MV-4-11 (cell line): ENCODE measurements at regions not wholly inside any gene's neighbourhood (a gene's known extent, or its start where the extent isn't known, plus 50 kb on each side); places are given as distances from the start of the nearest gene placed in this dataset.

Source experiments
- DNase-seq: peaks from one replicate; lab custom pipeline; 2025; lab: John Stamatoyannopoulos, UW

DNA sequence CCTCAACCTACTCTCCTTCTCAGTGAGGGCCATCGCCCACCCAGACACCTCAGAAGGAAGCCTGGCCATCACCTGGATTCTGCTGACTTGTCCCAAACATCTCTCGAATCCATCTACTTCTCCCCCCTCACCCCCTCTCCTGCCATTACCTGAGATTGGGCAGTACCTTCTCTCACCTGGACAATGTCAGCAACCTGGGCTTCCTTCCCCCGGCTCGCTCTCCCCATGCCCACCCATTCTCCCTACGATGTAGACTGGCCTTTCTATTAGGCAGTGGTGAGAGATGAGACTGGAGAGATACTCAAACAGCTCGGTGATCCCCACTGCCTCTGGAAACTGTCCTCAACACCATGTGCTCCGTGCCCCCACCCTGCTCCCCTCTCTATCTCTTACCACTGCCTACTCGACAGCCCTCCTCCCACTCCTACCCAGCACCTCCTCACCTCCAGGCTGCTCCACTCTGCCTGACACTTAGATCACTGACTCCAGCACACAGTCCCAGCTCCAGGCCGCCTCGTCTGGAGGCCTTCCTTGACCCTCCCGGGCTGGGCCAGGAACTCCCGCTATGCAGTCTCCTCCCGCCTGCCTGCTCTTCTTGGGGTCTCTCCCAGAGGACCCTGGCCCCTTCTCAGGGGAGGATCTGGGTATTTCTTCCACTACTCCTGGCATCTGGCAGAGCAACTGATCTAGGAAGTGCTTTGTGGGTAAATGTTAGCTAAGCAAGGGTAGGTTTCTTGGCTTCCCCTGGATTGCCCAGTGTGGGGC lies 235.8 kb upstream of the NLRP1 start:
- no peak for DNase-seq

DNA sequence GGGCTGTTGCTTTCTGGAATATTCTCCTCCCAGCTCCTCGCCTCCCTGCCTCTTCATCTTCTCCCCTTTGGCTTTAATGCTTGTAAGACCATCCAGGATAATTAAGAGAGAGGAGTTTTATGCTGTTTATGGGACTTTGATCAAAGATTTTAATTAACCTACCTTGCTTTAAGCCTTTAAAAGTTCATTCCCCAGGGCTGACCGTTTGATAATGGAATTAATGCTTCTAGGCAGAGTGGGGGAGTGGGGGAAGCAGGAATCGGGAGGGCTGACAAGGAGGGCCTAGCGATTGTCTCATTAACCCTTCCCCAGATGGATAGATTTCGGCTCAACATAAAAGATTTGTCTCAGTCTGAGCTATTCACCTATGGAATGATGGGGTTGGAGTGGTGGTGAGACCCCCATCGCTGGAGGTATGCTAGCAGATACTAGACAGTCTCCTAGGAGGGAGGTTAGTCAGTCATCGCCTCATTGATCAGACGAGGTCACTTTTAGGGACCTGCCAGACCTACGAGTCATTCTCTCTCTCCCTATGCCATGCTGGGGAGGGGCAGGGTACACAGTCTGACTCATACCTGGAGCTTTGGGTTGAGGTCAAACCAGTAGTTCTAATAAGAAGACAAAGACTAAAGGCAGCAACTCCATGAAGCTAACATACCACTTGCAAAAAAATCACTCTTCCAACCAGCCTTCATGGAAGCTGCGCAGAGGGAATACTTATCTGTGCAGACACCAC lies 236.6 kb upstream of the NLRP1 start:
- no peak for DNase-seq

DNA sequence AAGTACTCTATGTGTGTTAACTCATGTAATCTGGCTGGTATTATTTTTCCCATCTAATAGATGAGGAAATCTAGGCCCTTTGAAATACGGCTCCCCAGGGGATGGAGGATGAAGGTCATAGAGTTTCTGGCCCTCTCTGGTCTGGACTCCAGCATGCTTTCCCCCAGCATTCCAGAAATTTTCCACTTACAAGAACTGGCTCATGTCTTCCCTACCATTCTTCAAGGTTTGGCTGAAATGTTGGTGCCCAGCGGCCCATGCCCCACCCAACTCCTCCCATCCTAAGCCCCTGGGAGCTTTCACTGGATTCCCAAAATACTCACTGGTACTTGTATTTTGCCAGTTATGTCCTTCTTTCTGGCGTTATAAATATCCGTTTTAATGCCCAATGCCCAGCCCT lies 237.5 kb upstream of the NLRP1 start:
- no peak for DNase-seq

DNA sequence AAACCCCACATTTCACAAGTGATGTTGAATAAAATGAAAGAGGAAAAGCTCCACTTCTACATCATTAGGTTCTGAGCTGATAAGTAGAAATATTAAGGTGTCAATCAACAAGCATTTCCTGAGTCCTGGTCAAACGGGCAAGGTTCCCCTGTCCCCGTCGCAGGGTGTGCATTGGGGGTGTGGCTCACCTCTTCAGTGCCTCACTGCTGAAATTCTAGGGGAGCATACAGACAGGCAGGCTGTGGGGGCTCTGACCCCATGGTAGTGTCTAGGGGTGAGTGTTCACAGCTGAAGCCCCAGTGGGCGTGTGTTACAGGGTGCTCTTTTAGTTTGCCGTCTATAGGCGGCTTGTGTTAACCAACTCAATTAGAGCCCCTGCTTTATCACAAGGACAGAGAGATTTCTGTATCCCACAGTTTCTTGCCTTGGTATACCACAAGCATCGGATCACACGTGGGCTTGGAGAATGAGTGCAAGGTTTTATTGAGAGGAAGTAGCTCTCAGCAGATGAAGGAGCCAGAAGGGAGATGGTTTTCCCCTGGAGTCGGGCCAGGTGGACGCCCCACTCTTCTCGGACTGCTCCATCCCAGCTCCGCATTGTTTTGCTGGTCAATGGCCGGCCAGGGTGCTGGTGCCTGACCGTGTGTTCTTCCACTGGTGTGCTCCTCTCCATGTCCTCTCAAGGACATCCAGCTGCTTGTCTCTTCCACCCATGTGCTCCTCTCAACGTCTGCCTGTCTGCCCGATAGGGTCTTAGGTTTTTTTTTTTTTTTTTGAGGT lies 238.2 kb upstream of the NLRP1 start:
- no peak for DNase-seq

DNA sequence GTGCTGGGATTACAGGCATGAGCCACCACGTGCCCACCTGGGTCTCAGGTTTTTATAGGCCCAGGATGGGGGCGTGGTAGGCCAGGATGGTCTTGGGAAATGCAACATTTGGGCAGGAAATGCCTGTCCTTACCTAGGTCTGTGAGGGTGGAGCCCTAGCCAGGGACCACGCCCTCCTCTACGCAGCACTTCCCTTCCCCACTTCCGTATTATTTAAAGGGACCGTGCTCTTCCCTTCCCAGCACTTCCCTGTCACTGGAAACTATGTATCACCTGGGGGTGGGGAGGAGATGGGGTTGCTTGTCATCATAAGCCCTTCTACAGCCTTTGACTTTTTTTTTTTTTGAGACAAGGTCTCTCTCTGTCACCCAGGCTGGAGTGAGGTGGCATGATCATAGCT lies 238.9 kb upstream of the NLRP1 start:
- no peak for DNase-seq

DNA sequence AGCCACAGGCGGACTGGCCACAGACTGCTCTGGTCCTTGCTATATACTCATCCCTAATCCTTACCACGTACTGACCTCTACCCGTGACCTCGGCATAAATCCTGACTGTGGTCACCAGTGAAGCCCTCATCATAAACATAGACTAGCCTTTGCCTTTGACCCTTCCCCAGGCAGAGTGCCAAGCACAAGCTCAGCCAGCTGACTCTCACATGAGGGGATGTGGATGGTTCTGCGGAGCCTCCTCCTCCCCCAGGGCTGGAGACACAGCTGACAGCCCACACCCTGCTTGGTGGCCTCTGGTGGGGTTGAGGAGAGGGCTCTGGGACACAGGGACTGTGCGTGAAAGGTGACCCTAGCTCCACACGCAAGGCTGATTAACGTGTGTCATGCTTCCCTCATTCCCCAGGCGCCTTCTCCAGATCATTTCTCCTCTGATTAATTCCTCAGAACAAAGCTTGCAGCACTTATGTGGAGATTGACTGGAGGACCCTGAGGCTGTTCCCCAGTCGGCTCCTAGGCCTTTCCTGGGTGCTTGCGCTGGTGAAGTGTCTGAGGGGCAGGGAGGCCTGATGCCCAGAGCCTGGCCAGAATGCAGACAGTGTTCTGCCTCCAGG lies 241.5 kb upstream of the NLRP1 start:
- DNase-seq, result no peak

DNA sequence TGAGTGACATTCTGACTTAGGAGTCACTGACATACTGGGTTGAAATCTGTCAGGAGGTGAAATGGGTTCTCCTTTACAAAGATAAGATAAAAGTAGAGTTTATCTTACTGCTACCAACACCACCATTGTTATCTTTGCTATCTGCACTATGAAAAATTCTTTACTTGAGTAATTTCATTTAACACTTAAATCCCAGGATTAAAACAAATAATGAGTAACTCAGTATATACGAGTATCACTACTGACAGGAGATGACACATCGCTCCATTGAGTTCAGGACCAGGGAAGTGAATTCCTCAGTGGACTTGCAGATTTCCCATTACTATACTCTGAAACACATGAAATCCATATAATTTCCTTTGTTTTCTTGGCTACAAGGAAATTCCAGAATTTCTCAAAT lies 242.1 kb upstream of the NLRP1 start:
- no peak for DNase-seq

DNA sequence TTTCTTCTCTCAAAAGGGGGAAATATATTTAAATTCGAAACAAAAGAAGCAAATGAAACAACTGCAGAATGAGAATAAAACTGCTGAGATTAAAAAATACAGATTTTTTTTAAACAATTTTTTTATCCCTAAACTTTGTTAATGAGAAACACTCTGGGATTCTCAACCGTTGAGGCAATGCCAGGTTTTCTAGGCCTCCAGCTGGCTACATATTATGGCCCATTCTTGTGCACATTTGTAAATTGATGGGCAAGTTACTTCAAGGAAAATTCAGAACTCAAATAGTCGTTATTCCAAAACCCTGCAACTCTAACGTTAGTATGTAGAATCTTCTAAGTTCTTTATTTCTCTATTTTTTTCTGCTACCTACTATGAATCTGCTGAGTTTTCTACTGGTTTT lies 239.3 kb upstream of the WSCD1 start:
- no peak for DNase-seq

DNA sequence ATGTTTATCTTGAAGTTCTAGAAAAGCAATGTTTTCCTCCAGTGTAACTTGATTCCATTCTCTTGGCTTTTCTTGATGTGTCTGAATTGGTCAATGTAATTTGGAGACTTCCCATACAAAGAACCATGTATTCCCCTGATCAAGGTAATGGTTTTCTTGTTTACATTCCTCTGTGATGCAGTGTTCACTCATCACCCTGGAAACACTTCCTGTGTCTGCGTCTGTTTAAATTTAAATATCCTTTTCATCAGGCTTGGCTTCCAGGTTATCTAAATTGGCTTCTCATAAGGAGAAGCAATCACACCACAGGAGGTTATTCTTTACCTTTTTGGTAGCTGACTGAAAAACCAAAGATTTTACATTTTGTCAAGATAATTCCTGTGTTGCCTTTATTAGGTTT lies 237.3 kb upstream of the WSCD1 start:
- no peak for DNase-seq

DNA sequence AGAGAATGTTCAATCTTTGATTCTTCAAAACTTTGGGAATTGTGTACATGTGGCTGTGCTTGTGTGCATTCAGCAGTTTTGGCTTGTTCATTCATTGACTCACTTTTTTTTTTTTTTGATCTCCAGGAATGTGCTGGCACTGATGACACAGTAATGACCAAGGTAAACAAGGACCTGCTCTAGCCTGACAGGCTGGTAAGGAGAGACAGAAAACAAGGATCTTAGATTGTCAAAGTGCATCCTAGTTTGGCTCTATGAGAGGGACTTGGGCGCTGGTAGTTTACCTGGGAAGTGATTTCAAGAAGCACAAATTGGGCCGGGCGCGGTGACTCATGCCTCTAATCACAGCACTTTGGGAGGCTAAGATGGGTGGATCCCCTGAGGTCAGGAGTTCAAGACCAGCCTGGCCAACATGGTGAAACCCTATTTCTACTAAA lies 233.1 kb upstream of the WSCD1 start:
- no peak for DNase-seq

DNA sequence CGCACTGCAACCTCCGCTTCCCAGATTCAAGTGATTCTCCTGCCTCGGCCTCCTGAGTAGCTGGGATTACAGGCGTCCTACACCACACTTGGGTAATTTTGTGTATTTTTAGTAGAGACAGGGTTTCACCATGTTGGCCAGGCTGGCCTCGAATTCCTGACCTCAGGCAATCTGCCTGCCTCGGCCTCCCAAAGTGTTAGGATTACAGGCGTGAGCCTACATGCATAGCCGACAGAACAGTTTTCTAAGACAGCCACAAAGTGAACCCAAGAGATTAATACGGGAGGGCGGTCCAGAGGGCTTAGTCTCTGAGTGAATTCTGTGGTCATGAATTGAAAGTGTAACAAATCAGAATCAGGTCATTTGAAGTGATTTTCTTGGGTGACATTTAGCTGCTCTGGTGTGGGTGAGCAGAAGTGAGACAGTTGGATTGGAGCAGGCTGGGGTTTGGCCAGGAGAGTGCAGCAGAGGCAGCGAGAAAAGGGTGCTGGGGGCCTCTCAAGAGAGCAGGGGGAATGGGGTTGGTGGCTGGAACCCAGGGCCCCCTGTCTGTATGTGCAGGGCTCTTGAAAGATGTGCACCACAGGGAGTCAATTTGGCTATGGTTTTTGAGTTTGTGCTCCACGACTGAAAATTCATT lies 231.4 kb upstream of the WSCD1 start:
- no peak for DNase-seq

DNA sequence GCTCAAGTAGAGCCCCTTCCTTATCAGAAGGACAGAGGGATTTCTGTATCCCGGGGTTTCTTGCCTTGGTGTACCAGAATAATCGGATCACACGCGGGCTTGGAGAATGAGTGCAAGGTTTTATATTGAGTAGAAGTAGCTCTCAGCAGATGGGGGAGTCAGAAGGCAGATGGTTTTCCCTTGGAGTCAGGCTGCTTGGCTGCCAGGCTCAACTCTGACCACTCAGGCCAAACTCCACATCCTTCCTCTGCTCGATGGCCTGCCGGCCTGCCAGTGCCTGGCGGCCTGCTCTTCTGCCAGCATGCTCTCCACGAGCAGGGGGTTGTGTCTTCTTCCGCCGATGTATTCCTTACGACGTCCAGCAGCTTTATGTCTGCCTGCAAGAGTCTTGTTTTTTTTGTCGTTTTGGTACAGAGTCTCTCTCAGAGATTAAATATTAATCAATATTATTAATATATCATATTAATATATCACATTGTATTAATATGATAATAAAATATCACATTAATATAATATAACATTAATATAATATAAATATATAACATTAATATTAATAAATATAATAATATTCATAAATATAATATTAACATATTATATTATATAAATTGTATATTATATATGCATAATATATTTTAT lies 229.2 kb upstream of the WSCD1 start:
- DNase-seq, result no peak

DNA sequence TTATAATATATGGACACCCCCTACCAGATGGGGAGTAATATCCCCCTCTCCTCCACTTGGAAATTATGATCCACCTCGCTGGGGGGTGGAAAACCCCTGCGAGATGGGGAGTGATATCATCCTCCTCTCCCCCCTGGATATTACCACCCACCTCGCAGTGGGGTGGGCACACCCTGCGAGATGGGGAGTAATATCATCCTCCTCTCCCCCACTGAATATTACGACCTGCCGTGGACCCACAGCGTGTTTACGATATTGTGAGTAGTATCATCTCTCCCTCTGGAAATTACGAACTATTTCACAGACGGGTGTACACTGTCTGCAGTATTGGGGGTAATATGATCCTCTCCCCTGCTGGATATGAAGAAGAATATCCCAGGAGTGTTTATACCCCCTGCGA lies 228.3 kb upstream of the WSCD1 start:
- DNase-seq, result no peak

DNA sequence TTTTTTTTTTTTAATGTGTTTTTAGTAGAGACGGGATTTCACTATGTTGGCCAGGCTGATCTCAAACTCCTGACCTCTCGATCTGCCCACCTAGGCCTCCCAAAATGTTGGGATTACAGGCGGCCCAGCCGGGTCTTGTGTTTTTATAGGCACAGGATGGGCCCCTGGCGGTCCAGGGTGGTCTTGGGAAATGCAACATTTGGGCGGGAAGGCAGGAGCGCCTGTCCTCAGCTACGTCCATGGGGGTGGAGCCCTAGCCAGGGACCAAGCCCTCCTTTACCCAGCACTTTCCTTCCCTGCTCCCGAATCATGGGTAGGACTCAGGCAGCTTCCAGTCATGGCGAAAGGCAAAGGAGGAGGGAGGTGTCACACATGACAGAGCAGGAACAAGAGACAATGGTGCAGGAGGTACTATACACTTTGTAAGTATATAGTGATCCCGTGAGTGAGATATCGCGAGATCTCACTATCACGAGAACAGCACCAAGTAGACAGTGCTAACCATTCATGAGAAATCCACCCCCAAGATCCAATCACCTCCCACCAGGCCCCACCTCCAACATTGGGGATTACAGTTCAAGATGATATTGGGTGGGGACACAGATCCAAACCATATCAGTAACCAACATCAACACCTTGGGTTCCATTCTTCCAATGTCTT lies 226.7 kb upstream of the WSCD1 start:
- DNase-seq, result no peak

DNA sequence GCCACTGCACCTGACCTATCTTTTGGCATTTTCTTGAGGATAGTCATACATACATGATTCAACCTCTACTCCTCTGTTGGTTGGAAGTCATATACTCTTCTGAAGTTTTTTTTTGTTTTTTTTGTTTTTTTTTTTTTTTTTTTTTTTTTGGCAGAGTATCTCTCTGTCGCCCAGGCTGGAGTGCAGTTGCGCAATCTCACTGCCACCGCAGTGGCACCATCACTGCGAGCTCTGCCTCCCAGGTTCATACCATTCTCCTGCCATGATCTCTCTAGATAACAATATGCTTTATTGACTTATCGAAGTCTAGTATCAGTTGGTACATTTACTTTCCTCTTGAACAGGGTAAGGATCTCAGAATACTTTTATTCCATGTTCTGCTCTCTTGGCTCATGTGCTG lies 224.2 kb upstream of the WSCD1 start:
- DNase-seq, result no peak

DNA sequence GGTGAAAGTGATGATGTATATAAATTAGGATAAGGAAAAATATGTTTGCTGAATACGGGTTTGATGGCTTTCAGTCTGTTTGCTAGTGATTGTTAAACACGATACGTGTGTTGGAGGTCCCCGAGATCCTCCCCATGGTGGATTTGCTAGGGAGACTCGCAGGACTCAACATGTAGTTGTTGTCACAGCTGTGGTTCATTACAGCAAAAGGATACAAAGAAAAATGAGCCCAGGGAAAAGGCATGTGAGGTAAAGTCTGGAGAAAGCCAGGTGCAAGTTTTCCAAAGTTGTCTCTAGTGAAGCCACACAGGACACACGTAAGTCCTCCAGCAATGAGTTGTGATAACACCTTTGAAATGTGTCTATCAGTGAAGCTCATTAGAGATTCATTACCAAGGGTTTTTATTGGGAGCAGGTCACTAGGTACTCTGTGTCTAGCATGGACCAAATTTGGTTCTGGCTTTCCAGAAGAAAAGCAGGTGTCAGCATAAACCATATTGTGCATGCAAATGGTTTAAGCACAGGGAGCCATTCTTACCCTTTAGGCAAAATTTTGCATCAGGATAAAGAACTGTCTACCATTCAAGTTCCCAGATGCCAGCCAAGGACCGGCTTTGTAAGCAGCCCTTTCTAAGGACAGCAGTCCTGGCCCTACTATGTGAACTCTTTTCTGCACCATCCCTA lies 215.2 kb upstream of the WSCD1 start:
- DNase-seq, result no peak

DNA sequence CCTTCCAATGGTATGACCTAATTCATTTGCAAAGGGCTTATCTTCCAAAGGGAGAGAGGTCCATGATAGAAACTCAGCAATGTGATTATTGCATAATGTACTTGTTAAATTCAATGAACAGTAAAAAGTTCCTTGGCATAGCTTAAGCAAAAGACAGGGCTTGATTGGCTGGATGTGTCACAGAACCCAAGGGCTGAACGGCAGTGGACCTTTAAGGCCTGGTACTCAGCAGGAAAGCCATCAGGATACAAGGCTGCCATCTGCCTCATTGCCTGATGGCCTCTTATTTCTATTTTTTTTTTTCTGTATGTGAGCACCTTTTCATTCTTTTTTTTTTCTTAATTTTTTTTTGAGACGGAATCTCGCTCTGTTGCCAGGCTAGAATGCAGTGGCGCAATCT lies 208.9 kb upstream of the WSCD1 start:
- DNase-seq, result no peak

DNA sequence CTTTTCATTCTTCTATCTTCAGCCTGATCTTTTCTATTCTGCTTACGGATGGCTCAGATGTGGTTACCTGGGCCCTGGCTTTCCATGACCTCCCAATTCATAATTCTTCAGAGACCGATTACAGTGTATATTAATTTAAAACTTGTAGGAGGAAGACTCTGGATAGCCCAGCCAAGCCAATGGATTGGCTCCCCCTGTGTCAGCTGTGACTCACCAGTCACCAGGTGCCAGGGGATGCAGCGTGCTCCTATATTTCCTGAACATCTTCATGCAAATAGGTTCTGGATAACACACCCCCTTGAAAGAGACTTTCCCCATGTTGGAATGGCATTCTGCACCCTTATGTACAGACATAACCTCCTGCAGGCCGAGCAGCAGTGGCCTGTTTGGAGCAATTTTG lies 208.3 kb upstream of the WSCD1 start:
- no peak for DNase-seq

DNA sequence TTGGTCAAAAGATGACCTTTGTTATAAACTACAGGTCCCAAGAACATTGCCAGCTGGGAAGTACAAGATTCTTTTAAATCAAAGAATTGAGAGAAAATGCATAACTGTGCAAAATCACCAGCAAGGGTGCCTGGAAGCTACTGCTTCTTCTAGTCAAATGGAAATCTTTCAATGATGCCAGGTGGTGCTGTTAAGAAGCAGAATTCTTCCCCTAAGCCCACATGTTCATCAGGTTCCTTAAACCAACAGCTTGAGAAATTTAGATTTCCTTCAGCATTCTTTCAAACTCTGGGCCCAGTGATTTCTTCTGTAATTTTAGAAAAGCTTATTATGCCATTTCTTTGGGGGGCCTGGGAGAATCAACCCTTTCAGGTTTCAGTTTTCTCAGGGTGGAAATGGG lies 207.8 kb upstream of the WSCD1 start:
- no peak for DNase-seq
